Iris pigment epithelial cell (primary cell): ENCODE measurements at regions not wholly inside any gene's neighbourhood (a gene's known extent, or its start where the extent isn't known, plus 50 kb on each side); places are given as distances from the start of the nearest gene placed in this dataset.

Experiments
- DNase-seq: peaks from one replicate; pipeline ENCODE4 v3.0.0-alpha.2; 2011; ENCODE audit warnings: low read depth

- no peak for DNase-seq
These were observed 407.8 kb downstream of the CBLN4 start for GRCh38 chr20:55597526-55597925.

- no peak for DNase-seq
These were observed 408.9 kb downstream of the CBLN4 start for GRCh38 chr20:55596431-55596830.

- DNase-seq = no peak
These were observed 412.5 kb downstream of the CBLN4 start for GRCh38 chr20:55592866-55593265.

GRCh38 chr20:55586610-55587009 lies 418.7 kb downstream of the CBLN4 start:
- no peak for DNase-seq

- no peak for DNase-seq
These were observed 420.4 kb downstream of the CBLN4 start for GRCh38 chr20:55584964-55585363.

- DNase-seq = no peak
These were observed 421.0 kb downstream of the CBLN4 start for GRCh38 chr20:55584307-55584706.

- DNase-seq = no peak
These were observed 422.3 kb downstream of the CBLN4 start for GRCh38 chr20:55583036-55583435.

GRCh38 chr20:55582498-55582897 lies 422.8 kb downstream of the CBLN4 start:
- no peak for DNase-seq

GRCh38 chr20:55581519-55581918 lies 423.8 kb downstream of the CBLN4 start:
- DNase-seq = no peak

GRCh38 chr20:55580475-55580874 lies 424.8 kb downstream of the CBLN4 start:
- DNase-seq = no peak

- no peak for DNase-seq
These were observed 425.5 kb downstream of the CBLN4 start for GRCh38 chr20:55579802-55580201.

- no peak for DNase-seq
These were observed 428.3 kb downstream of the CBLN4 start for GRCh38 chr20:55576981-55577380.

GRCh38 chr20:55569084-55569483 lies 436.2 kb downstream of the CBLN4 start:
- DNase-seq = no peak

- no peak for DNase-seq
These were observed 437.5 kb downstream of the CBLN4 start for GRCh38 chr20:55567826-55568225.

- no peak for DNase-seq
These were observed 440.1 kb downstream of the CBLN4 start for GRCh38 chr20:55565096-55565773.

- no peak for DNase-seq
These were observed 444.1 kb downstream of the CBLN4 start for GRCh38 chr20:55561259-55561658.

- DNase-seq = no peak
These were observed 448.1 kb downstream of the CBLN4 start for GRCh38 chr20:55557191-55557590.

GRCh38 chr20:55555075-55555650 lies 450.2 kb downstream of the CBLN4 start:
- DNase-seq = no peak

- no peak for DNase-seq
These were observed 460.7 kb downstream of the CBLN4 start for GRCh38 chr20:55544638-55545037.

GRCh38 chr20:55540486-55540885 lies 464.8 kb downstream of the CBLN4 start:
- DNase-seq = no peak

- no peak for DNase-seq
These were observed 465.3 kb downstream of the CBLN4 start for GRCh38 chr20:55540013-55540412.

GRCh38 chr20:55538261-55538908 lies 466.9 kb downstream of the CBLN4 start:
- peak; percentile 7 for DNase-seq

GRCh38 chr20:55535366-55535765 lies 470.0 kb downstream of the CBLN4 start:
- no peak for DNase-seq

GRCh38 chr20:55533632-55534031 lies 471.7 kb downstream of the CBLN4 start:
- no peak for DNase-seq
